ENCODE measurements at regions not wholly inside any gene's neighbourhood (a gene's known extent, or its start where the extent isn't known, plus 50 kb on each side); places are given as distances from the start of the nearest gene placed in this dataset.
"Not testable (repeated sequence)": the region's sequence is repeated elsewhere in the genome, so short reads cannot be mapped to it uniquely, and the experiment has no call there.

DNA sequence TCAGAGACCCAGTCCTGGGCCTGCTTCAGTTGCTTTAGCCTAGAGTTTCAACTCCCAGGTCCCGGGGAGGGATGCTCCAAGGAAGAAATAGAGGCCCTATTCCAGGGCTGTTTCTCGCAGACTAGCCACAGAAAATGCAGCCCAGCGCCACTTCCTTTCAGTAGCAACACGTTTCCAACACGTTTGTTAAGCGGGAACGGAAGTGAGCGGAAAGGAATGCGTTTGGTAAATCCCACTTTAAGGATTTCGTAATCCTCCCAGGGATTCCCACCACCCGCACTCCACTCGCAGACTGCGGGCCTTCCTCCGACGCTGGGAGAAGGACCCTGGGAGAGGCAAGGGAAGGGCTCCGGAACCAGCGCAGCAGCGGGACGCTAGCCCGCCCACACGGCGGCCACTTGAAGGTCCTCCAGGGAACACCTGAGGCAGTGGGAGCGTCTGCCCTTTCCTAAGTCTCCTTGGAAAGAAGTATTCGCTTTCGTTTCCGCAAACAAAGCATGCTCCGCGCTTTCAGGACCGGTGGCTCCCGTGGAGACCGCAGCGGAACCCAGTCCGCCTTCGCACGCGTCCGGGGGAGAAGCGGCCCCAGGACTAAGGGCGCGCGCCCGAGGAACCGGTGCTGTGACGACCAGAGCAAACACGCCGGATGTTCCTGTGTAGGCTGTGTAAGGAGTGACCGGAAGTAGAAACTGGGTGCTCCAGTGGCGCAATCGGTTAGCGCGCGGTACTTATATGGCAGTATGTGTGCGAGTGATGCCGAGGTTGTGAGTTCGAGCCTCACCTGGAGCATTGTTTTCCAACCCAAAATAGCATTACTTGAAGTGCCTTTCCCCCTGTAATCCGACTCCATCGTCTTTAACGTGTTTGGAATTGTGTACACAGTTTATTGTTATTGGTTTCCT is 227.6 kb upstream of the PRSS16 start:
- no peaks in the 10 kb centered on the region for H3K9me3 ChIP-seq (ENCODE audit: control insufficient read depth, low read length)
- no peaks in the 10 kb centered on the region for H3K36me3 ChIP-seq (ENCODE audit: control insufficient read depth, insufficient read depth, low read length)
- H3K27me3 ChIP-seq (ENCODE audit: control insufficient read depth, insufficient read depth, low read length), result no peaks in the 10 kb centered on the region
- H3K4me3 ChIP-seq (ENCODE audit: low read length), result peak overlapping the region; percentile 91
- H3K4me1 ChIP-seq (ENCODE audit: control insufficient read depth, insufficient read depth, low read length), result no peaks in the 10 kb centered on the region
- H3K9ac ChIP-seq (ENCODE audit: low read length), result peak overlapping the region; percentile 74

DNA sequence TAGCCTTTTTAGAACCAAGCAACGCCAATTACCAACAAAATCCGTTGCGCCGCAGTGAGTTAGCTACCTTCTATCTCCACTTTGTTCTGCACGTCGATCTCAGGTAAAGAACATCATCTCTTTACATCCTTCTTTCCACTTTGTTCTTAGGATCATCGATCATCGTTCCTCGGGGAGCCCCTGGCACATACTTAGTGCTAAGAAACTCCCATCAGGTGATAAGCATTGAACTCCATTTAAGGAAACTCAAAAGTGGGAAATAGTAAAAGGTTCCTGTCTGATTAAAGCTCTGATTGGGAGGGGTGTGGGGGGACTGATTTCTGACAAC is 227.0 kb upstream of the PRSS16 start:
- no peaks in the 10 kb centered on the region for H3K9me3 ChIP-seq (ENCODE audit: control insufficient read depth, low read length)
- no peaks in the 10 kb centered on the region for H3K4me1 ChIP-seq (ENCODE audit: control insufficient read depth, insufficient read depth, low read length)
- peak overlapping the region; percentile 91 for H3K4me3 ChIP-seq (ENCODE audit: low read length)
- no peaks in the 10 kb centered on the region for H3K36me3 ChIP-seq (ENCODE audit: control insufficient read depth, insufficient read depth, low read length)
- peak overlapping the region; percentile 74 for H3K9ac ChIP-seq (ENCODE audit: low read length)
- H3K27me3 ChIP-seq (ENCODE audit: control insufficient read depth, insufficient read depth, low read length), result no peaks in the 10 kb centered on the region

DNA sequence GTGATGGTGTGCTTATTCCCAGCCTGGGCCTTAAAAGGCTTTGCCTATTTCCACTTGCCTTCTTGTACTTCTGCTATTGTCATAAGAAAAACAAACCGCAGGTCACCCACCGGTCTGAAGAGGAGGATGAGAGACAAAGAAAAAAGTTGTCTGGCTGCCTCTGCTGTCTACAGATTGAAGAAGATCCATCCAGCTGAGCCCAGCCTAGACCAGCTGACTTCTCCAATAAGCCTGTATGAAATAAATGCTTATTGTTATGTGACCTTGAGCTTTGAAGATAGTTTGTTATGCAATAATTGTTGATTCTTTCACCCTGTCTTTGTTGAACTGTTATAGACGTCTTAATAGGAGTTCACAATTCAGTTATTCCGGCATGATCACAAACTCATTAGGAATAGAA is 223.8 kb upstream of the PRSS16 start:
- Histone ChIP-seq H3K4me1 (ENCODE audit: control insufficient read depth, insufficient read depth, low read length) (no peaks in the 10 kb centered on the region), H3K9me3 (ENCODE audit: control insufficient read depth, low read length) (no peaks in the 10 kb centered on the region), H3K27me3 (ENCODE audit: control insufficient read depth, insufficient read depth, low read length) (no peaks in the 10 kb centered on the region), H3K36me3 (ENCODE audit: control insufficient read depth, insufficient read depth, low read length) (no peaks in the 10 kb centered on the region), H3K9ac (ENCODE audit: low read length) (no peak overlapping the region), H3K4me3 (ENCODE audit: low read length) (no peak overlapping the region)

DNA sequence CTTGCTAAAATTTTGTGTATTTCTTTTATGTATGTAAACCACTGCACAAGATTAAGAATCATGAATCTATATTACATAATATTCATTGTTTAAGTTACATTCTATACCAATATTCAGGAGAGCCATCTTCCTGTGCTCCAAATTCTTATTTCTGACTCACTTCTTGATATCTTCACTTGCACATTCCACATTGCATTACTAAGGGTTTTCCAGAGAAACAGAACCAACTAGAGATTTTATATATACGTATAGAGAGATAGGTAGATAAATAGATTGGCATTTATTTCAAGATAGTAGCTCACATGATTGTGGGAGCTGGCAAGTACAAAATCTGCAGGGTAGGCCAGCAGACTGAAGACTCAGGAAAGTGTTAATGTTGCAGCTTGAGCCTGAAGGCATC is 222.2 kb upstream of the PRSS16 start:
- H3K36me3 ChIP-seq (ENCODE audit: control insufficient read depth, insufficient read depth, low read length), result no peaks in the 10 kb centered on the region
- no peak overlapping the region for H3K9ac ChIP-seq (ENCODE audit: low read length)
- H3K9me3 ChIP-seq (ENCODE audit: control insufficient read depth, low read length), result no peaks in the 10 kb centered on the region
- no peaks in the 10 kb centered on the region for H3K27me3 ChIP-seq (ENCODE audit: control insufficient read depth, insufficient read depth, low read length)
- no peak overlapping the region for H3K4me3 ChIP-seq (ENCODE audit: low read length)
- H3K4me1 ChIP-seq (ENCODE audit: control insufficient read depth, insufficient read depth, low read length), result no peaks in the 10 kb centered on the region

DNA sequence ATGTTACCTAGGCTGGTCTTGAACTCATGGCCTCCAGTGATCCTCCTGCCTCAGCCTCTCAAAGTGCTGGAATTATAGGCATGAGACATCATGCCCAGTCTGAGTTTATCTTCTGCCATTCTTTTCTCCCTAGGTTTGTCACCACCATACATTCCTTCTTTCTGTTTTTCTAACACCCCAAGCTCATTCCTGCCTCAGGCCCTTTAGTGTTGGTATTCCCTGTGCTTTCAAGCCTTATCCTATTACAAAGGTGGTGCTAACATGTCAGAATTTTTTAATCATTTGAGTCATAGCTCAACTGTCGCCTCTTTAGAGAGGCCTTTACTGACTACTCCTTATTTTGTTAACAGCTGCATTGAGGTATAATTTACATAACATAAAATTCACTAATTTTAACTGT is 221.1 kb upstream of the PRSS16 start:
- H3K4me1 ChIP-seq (ENCODE audit: control insufficient read depth, insufficient read depth, low read length), result no peaks in the 10 kb centered on the region
- no peaks in the 10 kb centered on the region for H3K36me3 ChIP-seq (ENCODE audit: control insufficient read depth, insufficient read depth, low read length)
- H3K27me3 ChIP-seq (ENCODE audit: control insufficient read depth, insufficient read depth, low read length), result no peaks in the 10 kb centered on the region
- no peaks in the 10 kb centered on the region for H3K9me3 ChIP-seq (ENCODE audit: control insufficient read depth, low read length)
- no peak overlapping the region for H3K9ac ChIP-seq (ENCODE audit: low read length)
- no peak overlapping the region for H3K4me3 ChIP-seq (ENCODE audit: low read length)

DNA sequence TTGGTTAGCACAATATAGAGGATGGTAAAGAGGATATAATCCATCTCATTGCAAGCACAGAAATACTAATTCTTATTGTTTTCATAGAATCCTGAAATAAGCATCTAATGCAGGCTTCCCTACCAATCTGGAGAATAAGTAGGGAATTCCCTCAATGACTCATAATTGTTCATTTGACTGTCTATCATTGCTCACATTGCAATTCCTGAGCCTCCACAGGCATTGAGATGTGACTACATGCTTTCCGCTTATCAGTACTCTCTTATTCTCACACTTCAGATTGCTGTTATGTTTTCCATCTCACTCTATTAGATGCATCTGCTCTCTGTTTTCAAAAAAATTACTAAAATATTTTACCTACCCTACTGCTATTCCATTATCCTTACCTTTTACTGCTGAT is 216.2 kb upstream of the PRSS16 start:
- H3K36me3 ChIP-seq (ENCODE audit: control insufficient read depth, insufficient read depth, low read length), result no peaks in the 10 kb centered on the region
- no peaks in the 10 kb centered on the region for H3K9me3 ChIP-seq (ENCODE audit: control insufficient read depth, low read length)
- no peak overlapping the region for H3K9ac ChIP-seq (ENCODE audit: low read length)
- no peaks in the 10 kb centered on the region for H3K27me3 ChIP-seq (ENCODE audit: control insufficient read depth, insufficient read depth, low read length)
- no peaks in the 10 kb centered on the region for H3K4me1 ChIP-seq (ENCODE audit: control insufficient read depth, insufficient read depth, low read length)
- no peak overlapping the region for H3K4me3 ChIP-seq (ENCODE audit: low read length)

DNA sequence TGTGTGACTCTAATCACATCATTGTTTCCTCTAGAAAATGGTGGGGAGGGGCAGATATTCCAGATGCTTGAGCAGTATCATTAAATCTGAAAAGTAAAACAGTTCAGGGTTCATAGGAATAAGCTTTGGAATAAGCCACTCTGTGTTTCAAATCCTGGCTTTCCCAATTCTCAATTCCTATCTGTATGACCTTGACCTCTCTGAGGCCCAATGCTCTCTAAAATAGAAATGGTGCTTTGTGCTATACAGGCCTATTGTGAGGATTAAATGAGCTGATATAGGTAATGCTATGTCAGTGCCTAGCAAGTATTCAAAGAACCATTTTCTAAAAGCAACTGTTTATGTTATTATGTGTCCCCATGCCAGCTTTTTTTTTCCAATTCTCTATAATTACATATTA is 209.0 kb upstream of the PRSS16 start:
- no peaks in the 10 kb centered on the region for H3K4me1 ChIP-seq (ENCODE audit: control insufficient read depth, insufficient read depth, low read length)
- no peaks in the 10 kb centered on the region for H3K27me3 ChIP-seq (ENCODE audit: control insufficient read depth, insufficient read depth, low read length)
- H3K36me3 ChIP-seq (ENCODE audit: control insufficient read depth, insufficient read depth, low read length), result no peaks in the 10 kb centered on the region
- no peaks in the 10 kb centered on the region for H3K9me3 ChIP-seq (ENCODE audit: control insufficient read depth, low read length)
- no peak overlapping the region for H3K4me3 ChIP-seq (ENCODE audit: low read length)
- H3K9ac ChIP-seq (ENCODE audit: low read length), result no peak overlapping the region

DNA sequence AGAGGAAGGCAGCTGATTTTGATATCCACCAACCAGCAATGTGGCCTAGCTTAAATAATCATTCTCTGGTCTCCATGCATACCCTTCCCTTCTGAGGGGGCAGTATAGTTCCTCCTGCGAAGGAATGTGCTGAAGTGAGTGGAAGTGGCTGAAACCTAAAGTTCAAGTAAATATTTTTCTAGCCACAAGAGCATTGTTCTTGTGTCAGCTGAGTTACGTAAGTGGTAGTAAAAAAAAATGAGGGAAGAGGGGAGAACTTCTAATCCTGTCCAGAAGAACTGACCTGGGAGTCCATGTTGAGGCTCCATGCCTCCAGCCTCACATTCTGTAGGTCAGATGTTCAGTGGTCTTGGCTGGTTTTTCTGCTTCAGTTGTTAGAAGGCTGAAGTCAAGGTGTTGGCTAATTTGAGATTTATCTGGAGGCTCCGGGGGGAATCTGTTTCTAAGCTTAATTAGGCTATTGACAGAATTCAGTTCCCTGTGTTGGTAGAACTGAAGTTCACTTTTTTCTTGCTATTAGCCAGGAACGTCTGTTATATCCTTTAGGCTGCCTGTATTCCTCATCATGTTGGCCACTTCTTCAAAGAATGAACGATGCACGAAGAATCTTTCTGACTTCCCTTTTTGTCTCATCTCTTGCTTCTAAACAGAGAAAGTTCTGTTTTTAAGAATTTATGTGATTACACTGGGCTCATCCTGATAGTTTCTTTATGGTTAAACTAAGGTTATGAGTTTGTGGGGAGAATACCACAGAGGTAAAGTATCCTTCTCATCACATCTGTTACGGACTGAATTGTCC is 207.1 kb upstream of the PRSS16 start:
- Histone ChIP-seq H3K9ac (ENCODE audit: low read length) (no peak overlapping the region), H3K36me3 (ENCODE audit: control insufficient read depth, insufficient read depth, low read length) (no peaks in the 10 kb centered on the region), H3K4me1 (ENCODE audit: control insufficient read depth, insufficient read depth, low read length) (no peaks in the 10 kb centered on the region), H3K9me3 (ENCODE audit: control insufficient read depth, low read length) (no peaks in the 10 kb centered on the region), H3K4me3 (ENCODE audit: low read length) (no peak overlapping the region), H3K27me3 (ENCODE audit: control insufficient read depth, insufficient read depth, low read length) (no peaks in the 10 kb centered on the region)

DNA sequence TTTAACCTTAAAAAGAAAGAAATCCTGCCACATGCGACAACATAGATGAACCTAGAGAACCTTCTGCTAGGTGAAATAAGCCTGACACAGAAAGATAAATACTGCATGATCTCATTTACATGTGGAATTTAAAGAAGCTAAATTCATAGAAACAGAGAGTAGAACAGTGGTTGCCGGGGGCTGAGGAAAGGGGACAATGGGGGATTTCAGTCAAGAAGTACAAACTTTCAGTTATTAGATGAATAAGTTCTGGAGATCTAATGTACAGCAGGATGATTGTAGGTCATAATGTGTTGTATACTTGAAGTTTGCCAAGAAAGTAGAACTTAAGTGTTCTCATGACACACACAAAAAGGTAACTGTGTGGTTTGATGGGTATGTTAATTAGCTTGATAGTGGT is 204.3 kb upstream of the PRSS16 start:
- H3K36me3 ChIP-seq (ENCODE audit: control insufficient read depth, insufficient read depth, low read length), result no peaks in the 10 kb centered on the region

DNA sequence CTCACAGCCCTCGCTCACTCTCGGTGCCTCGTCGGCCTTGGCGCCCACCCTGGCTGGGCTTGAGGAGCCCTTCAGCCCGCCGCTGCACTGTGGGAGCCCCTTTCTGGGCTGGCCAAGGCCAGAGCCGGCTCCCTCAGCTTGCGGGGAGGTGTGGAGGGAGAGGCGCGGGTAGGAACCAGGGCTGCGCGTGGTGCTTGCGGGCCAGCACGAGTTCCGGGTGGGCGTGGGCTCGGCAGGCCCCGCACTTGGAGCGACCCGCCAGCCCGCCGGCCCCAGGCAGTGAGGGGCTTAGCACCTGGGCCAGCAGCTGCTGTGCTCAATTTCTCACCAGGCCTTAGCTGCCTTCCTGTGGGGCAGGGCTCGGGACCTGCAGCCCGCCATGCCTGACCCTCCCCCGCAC is 202.4 kb upstream of the PRSS16 start:
- H3K9ac ChIP-seq (ENCODE audit: low read length); H3K27me3 ChIP-seq (ENCODE audit: control insufficient read depth, insufficient read depth, low read length); H3K36me3 ChIP-seq (ENCODE audit: control insufficient read depth, insufficient read depth, low read length); H3K4me3 ChIP-seq (ENCODE audit: low read length); H3K9me3 ChIP-seq (ENCODE audit: control insufficient read depth, low read length); H3K4me1 ChIP-seq (ENCODE audit: control insufficient read depth, insufficient read depth, low read length): not testable (repeated sequence)

More for the DNA sequence above, 204.3 kb upstream of the PRSS16 start:
- no peaks in the 10 kb centered on the region for H3K27me3 ChIP-seq (ENCODE audit: control insufficient read depth, insufficient read depth, low read length)
- H3K4me3 ChIP-seq (ENCODE audit: low read length), result no peak overlapping the region
- no peak overlapping the region for H3K9ac ChIP-seq (ENCODE audit: low read length)
- H3K9me3 ChIP-seq (ENCODE audit: control insufficient read depth, low read length), result no peaks in the 10 kb centered on the region
- no peaks in the 10 kb centered on the region for H3K4me1 ChIP-seq (ENCODE audit: control insufficient read depth, insufficient read depth, low read length)

DNA sequence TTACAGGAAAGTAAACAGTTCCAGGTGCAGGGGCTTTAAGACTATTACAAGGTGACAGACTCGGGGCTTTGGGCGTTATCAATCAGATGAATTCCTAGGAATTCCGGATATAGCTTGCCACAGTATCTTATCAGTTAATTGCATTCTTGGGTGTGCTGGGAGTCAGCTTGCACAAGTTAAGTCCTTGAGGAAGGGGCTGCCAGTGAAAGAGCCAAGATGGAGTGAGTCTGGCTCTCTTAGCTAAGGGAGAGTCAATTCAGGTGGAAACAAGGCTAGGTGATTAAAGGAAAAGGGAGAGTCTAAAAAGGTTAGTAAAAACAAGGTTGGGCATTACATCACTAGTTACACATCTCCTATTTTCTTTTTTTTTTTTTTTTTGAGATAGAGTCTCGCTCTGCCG is 199.8 kb upstream of the PRSS16 start:
- not testable (repeated sequence) for H3K4me1 ChIP-seq (ENCODE audit: control insufficient read depth, insufficient read depth, low read length); H3K9ac ChIP-seq (ENCODE audit: low read length); H3K9me3 ChIP-seq (ENCODE audit: control insufficient read depth, low read length); H3K27me3 ChIP-seq (ENCODE audit: control insufficient read depth, insufficient read depth, low read length); H3K4me3 ChIP-seq (ENCODE audit: low read length); H3K36me3 ChIP-seq (ENCODE audit: control insufficient read depth, insufficient read depth, low read length)

DNA sequence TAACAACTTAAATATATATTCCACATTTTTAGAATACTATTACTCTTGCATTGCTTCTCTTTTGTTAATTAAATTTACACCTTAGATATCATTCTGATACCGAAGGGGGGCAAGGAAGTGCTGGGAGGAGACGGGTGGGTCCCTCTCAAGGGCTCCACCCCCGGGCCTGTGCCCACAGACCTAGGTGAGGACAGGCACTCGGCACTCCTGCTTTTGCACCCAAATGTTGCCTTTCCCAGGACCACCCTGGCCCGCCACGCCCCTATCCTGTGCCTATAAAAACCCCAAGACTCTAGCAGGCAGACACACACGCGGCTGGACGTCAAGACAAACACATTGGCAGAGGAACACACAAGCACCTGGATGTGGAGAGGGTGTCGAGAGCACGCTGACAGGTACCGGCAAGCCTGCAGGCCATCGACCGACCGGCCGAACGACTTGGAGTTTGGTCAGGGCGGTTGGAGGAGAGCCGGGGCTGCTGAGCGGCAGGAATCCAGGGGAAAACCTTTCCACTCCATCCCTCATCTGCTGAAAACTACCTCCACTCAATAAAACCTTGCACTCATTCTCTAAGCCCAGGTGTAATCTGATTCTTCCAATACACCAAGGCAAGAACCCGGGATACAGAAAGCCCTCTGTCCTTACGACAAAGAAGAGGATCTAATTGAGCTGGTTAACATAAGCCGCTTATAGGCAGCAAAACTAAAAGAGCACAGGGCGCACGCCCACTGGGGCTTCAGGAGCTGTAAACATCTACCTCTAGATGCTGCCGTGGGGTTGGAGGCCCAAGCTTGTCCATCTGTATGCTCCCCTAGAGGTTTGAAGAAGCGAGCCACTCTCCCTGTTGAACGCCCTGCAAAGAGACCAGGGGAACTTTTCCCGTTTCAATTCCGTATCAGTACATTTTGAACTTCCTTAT is 197.4 kb upstream of the PRSS16 start:
- no peak overlapping the region for H3K4me3 ChIP-seq (ENCODE audit: low read length)
- no peak overlapping the region for H3K9ac ChIP-seq (ENCODE audit: low read length)
- no peaks in the 10 kb centered on the region for H3K4me1 ChIP-seq (ENCODE audit: control insufficient read depth, insufficient read depth, low read length)
- peaks cover 4% of the 10 kb centered on the region for H3K27me3 ChIP-seq (ENCODE audit: control insufficient read depth, insufficient read depth, low read length)
- H3K36me3 ChIP-seq (ENCODE audit: control insufficient read depth, insufficient read depth, low read length), result no peaks in the 10 kb centered on the region
- H3K9me3 ChIP-seq (ENCODE audit: control insufficient read depth, low read length), result no peaks in the 10 kb centered on the region
